ENCODE measurements at regions not wholly inside any gene's neighbourhood (a gene's known extent, or its start where the extent isn't known, plus 50 kb on each side); places are given as distances from the start of the nearest gene placed in this dataset.

DNA sequence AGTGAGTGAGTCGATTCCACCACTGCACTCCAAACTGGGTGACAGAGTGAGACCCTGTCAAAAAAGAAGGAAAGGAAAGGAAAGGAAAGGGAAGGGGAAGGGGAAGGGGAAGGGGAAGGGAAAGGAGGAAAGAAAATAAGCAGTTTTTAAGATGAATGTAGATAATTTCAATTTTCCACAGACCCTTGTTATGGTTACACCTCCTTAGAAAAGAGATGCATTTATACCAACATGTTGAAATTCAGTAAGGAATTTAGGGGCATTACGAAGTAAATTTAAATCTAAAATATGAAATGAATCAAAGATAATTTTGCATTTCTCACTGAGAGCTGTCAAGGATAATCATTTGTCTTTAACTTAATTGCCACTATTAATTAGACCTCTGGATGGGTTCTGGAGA is 146.5 kb upstream of the TMC3 start (continued):
- no peak for TF ChIP-seq EZH2 (IDR thresholded peaks at IDR 0.05; ENCODE audit: low read depth, unreplicated experiment)
- TF ChIP-seq, protein P1, sequence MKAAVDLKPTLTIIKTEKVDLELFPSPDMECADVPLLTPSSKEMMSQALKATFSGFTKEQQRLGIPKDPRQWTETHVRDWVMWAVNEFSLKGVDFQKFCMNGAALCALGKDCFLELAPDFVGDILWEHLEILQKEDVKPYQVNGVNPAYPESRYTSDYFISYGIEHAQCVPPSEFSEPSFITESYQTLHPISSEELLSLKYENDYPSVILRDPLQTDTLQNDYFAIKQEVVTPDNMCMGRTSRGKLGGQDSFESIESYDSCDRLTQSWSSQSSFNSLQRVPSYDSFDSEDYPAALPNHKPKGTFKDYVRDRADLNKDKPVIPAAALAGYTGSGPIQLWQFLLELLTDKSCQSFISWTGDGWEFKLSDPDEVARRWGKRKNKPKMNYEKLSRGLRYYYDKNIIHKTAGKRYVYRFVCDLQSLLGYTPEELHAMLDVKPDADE (IDR thresholded peaks at IDR 0.05), result no peak
- no peak for TF ChIP-seq POLR2AphosphoS5 (IDR thresholded peaks at IDR 0.05; ENCODE audit: low read depth)
- TF ChIP-seq ZNF331 (CRISPR knock-in tag; IDR thresholded peaks at IDR 0.05; ENCODE audit: low read depth), result no peak
- no peak for TF ChIP-seq CREB1 (CRISPR knock-in tag; IDR thresholded peaks at IDR 0.05; ENCODE audit: low read depth)

DNA sequence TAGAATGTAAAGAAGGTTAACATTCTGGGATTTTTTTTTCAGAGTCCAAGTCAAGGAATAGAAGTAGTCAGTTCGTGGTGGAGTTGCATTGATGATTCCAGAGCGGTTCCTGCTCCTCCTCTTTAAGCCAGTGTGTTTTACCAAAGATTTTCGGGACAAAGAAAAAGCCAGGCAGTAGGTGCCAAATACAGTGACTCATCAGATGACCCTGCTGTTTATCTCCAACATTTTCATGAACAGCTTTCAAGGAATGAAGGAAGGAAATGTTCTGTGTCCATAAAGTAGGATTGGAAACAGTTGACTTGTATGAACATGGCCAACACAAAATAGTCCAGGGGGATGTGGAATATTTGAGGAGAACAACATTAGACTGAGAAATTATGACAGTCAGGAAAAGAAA is 142.4 kb upstream of the TMC3 start:
- H2AFZ ChIP-seq, result no peak overlapping the region
- no peak overlapping the region for H3K27ac ChIP-seq (ENCODE audit: low read depth)
- no peaks in the 10 kb centered on the region for H4K20me1 ChIP-seq (replicated peaks; ENCODE audit: insufficient read depth)
- H3K4me2 ChIP-seq, result no peak overlapping the region
- no peak overlapping the region for H3K4me3 ChIP-seq
- H3K79me2 ChIP-seq (replicated peaks; ENCODE audit: insufficient read depth), result no peaks in the 10 kb centered on the region
- H3F3A ChIP-seq (replicated peaks; ENCODE audit: low read depth), result no peaks in the 10 kb centered on the region
- DNase-seq (ENCODE audit: low spot score) (no peak), ATAC-seq (no peak)
- no peaks in the 10 kb centered on the region for H3K36me3 Mint-ChIP-seq (ENCODE audit: low read depth)
- peaks cover 2% of the 10 kb centered on the region for H3K27me3 Mint-ChIP-seq (ENCODE audit: insufficient read depth, low read depth, poor library complexity)
- TF ChIP-seq NANOG (IDR thresholded peaks at IDR 0.05; ENCODE audit: borderline replicate concordance) (no peak), STAT1 (IDR thresholded peaks at IDR 0.05; ENCODE audit: unreplicated experiment) (no peak), JUNB (IDR thresholded peaks at IDR 0.05; ENCODE audit: unreplicated experiment) (no peak), EZH2phosphoT487 (IDR thresholded peaks at IDR 0.05; ENCODE audit: unreplicated experiment) (no peak), EZH2 (IDR thresholded peaks at IDR 0.05; ENCODE audit: low read depth, unreplicated experiment) (no peak), POLR2AphosphoS5 (IDR thresholded peaks at IDR 0.05; ENCODE audit: low read depth) (no peak), CREB1 (CRISPR knock-in tag; IDR thresholded peaks at IDR 0.05; ENCODE audit: low read depth) (no peak), ZNF331 (CRISPR knock-in tag; IDR thresholded peaks at IDR 0.05; ENCODE audit: low read depth) (no peak)
- TF ChIP-seq, protein P1 (IDR thresholded peaks at IDR 0.05), result no peak
- TF ChIP-seq, protein P2, sequence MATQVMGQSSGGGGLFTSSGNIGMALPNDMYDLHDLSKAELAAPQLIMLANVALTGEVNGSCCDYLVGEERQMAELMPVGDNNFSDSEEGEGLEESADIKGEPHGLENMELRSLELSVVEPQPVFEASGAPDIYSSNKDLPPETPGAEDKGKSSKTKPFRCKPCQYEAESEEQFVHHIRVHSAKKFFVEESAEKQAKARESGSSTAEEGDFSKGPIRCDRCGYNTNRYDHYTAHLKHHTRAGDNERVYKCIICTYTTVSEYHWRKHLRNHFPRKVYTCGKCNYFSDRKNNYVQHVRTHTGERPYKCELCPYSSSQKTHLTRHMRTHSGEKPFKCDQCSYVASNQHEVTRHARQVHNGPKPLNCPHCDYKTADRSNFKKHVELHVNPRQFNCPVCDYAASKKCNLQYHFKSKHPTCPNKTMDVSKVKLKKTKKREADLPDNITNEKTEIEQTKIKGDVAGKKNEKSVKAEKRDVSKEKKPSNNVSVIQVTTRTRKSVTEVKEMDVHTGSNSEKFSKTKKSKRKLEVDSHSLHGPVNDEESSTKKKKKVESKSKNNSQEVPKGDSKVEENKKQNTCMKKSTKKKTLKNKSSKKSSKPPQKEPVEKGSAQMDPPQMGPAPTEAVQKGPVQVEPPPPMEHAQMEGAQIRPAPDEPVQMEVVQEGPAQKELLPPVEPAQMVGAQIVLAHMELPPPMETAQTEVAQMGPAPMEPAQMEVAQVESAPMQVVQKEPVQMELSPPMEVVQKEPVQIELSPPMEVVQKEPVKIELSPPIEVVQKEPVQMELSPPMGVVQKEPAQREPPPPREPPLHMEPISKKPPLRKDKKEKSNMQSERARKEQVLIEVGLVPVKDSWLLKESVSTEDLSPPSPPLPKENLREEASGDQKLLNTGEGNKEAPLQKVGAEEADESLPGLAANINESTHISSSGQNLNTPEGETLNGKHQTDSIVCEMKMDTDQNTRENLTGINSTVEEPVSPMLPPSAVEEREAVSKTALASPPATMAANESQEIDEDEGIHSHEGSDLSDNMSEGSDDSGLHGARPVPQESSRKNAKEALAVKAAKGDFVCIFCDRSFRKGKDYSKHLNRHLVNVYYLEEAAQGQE (IDR thresholded peaks at IDR 0.05; ENCODE audit: unreplicated experiment), result no peak
- H3K36me3 ChIP-seq (ENCODE audit: insufficient read depth), result no peaks in the 10 kb centered on the region
- no peaks in the 10 kb centered on the region for H3K4me1 ChIP-seq (ENCODE audit: insufficient read depth)
- no peaks in the 10 kb centered on the region for H3K27me3 ChIP-seq (ENCODE audit: insufficient read depth)
- H3K27ac Mint-ChIP-seq, result no peak overlapping the region
- no peaks in the 10 kb centered on the region for H3K9me2 ChIP-seq (ENCODE audit: insufficient read depth)
- H3K9me3 Mint-ChIP-seq, result no peaks in the 10 kb centered on the region
- H3K4me1 Mint-ChIP-seq, result no peaks in the 10 kb centered on the region
- no peak overlapping the region for H3K4me3 Mint-ChIP-seq

All from GM23338 (cell line).